MM.1S (cell line): ENCODE measurements at regions not wholly inside any gene's neighbourhood (a gene's known extent, or its start where the extent isn't known, plus 50 kb on each side); places are given as distances from the start of the nearest gene placed in this dataset.

Source experiments
- DNase-seq: peaks from one replicate; pipeline ENCODE4 v3.0.0-alpha.2; 2015
- H2AFZ ChIP-seq: fragments of 300-600 bp; sonication (generic); 2 replicates; pipeline ENCODE4 v1.6.0; 2016; ENCODE audit warnings: antibody characterized with exemption, low read length
- H3F3A ChIP-seq: fragments of 300-600 bp; sonication (generic); 2 replicates; pipeline ENCODE4 v1.6.1; 2016; ENCODE audit warnings: mild to moderate bottlenecking, antibody characterized with exemption, low read length, moderate library complexity, mixed read lengths; ENCODE audit not compliant: insufficient read depth
- H3K27ac ChIP-seq: fragments of 300-600 bp; sonication (generic); 2 replicates; pipeline ENCODE4 v1.5.1; 2016; ENCODE audit warnings: mild to moderate bottlenecking, low read length
- H3K27me3 ChIP-seq: fragments of 300-600 bp; sonication (generic); replicated peaks from 2 replicates; pipeline ENCODE4 v1.6.0; 2016; ENCODE audit warnings: low read length; ENCODE audit not compliant: insufficient read depth
- H3K36me3 ChIP-seq: fragments of 300-600 bp; sonication (generic); replicated peaks from 2 replicates; pipeline ENCODE4 v1.6.1; 2016; ENCODE audit warnings: mild to moderate bottlenecking, low read length, mixed read lengths; ENCODE audit not compliant: insufficient read depth
- H3K4me1 ChIP-seq: fragments of 300-600 bp; sonication (generic); 2 replicates; pipeline ENCODE4 v1.6.1; 2016; ENCODE audit warnings: low read length, mixed read lengths
- H3K4me2 ChIP-seq: fragments of 300-600 bp; sonication (generic); 2 replicates; pipeline ENCODE4 v1.6.0; 2016; ENCODE audit warnings: low read depth, low read length
- H3K4me3 ChIP-seq: fragments of 300-600 bp; sonication (generic); 2 replicates; pipeline ENCODE4 v1.5.1; 2016; ENCODE audit warnings: low read length, mixed read lengths
- H3K79me2 ChIP-seq: fragments of 300-600 bp; sonication (generic); 2 replicates; pipeline ENCODE4 v1.6.1; 2016; ENCODE audit warnings: mixed run types, low read length, mixed read lengths
- H3K9ac ChIP-seq: fragments of 300-600 bp; sonication (generic); 2 replicates; pipeline ENCODE4 v1.6.1; 2016; ENCODE audit warnings: low read length, mixed read lengths
- H3K9me2 ChIP-seq: fragments of 300-600 bp; sonication (generic); replicated peaks from 2 replicates; pipeline ENCODE4 v1.6.1; 2016; ENCODE audit warnings: mild to moderate bottlenecking, low read length, mixed read lengths; ENCODE audit not compliant: insufficient read depth
- H3K9me3 ChIP-seq: fragments of 300-600 bp; sonication (generic); replicated peaks from 2 replicates; pipeline ENCODE4 v1.6.1; 2016; ENCODE audit warnings: mild to moderate bottlenecking, low read length, mixed read lengths; ENCODE audit not compliant: insufficient read depth
- H4K20me1 ChIP-seq: fragments of 300-600 bp; sonication (generic); 2 replicates; pipeline ENCODE4 v1.6.1; 2016; ENCODE audit warnings: mild to moderate bottlenecking, low read length, moderate library complexity, mixed read lengths; ENCODE audit not compliant: insufficient read depth
- CTCF ChIP-seq: fragments of 300-600 bp; sonication (generic); IDR thresholded peaks from 2 replicates; pipeline ENCODE4 v1.5.1; 2016; ENCODE audit warnings: antibody characterized with exemption, low read length, mixed read lengths
- EZH2 ChIP-seq: fragments of 300-600 bp; sonication (generic); optimal IDR thresholded peaks from 2 replicates; pipeline ENCODE3; 2017; ENCODE audit warnings: low read depth, mild to moderate bottlenecking, antibody characterized with exemption, low read length, mixed read lengths
- EZH2phosphoT487 ChIP-seq: fragments of 300-600 bp; sonication (generic); IDR thresholded peaks from 2 replicates; pipeline ENCODE4 v1.6.1; 2018; ENCODE audit warnings: antibody characterized with exemption, low read length

GRCh38 chr10:3224241-3224640 lies 51.7 kb upstream of the PITRM1 start:
- TF ChIP-seq EZH2phosphoT487 = no peak
- TF ChIP-seq CTCF = no peak
- TF ChIP-seq EZH2 = no peak
- Histone ChIP-seq H3K36me3 (no peaks in the 10 kb centered on the region), H3F3A (no peaks in the 10 kb centered on the region), H3K27ac (no peak overlapping the region), H3K4me2 (no peak overlapping the region), H3K27me3 (no peaks in the 10 kb centered on the region), H3K4me3 (no peak overlapping the region), H3K79me2 (no peaks in the 10 kb centered on the region), H3K9ac (no peak overlapping the region), H3K9me3 (no peaks in the 10 kb centered on the region), H3K4me1 (no peaks in the 10 kb centered on the region), H2AFZ (no peak overlapping the region), H3K9me2 (no peaks in the 10 kb centered on the region), H4K20me1 (no peaks in the 10 kb centered on the region)
- DNase-seq = no peak

GRCh38 chr10:3222626-3223025 lies 50.0 kb upstream of the PITRM1 start:
- no peaks in the 10 kb centered on the region for H3K36me3 ChIP-seq
- no peaks in the 10 kb centered on the region for H3K79me2 ChIP-seq
- H3K9me2 ChIP-seq = no peaks in the 10 kb centered on the region
- H3F3A ChIP-seq = no peaks in the 10 kb centered on the region
- H4K20me1 ChIP-seq = no peaks in the 10 kb centered on the region
- H2AFZ ChIP-seq = peak overlapping the region; percentile 54
- H3K4me2 ChIP-seq = peak overlapping the region; percentile 47; the same call in 1 of the 2 replicates
- peak overlapping the region; percentile 36 for H3K4me3 ChIP-seq
- no peak overlapping the region for H3K27ac ChIP-seq
- H3K27me3 ChIP-seq = no peaks in the 10 kb centered on the region
- H3K9me3 ChIP-seq = no peaks in the 10 kb centered on the region
- TF ChIP-seq CTCF (no peak), EZH2phosphoT487 (no peak), EZH2 (no peak)
- DNase-seq = no peak
- no peak overlapping the region for H3K9ac ChIP-seq
- no peaks in the 10 kb centered on the region for H3K4me1 ChIP-seq
